LNCaP clone FGC (cell line): ENCODE measurements at regions not wholly inside any gene's neighbourhood (a gene's known extent, or its start where the extent isn't known, plus 50 kb on each side); places are given as distances from the start of the nearest gene placed in this dataset.
"Not testable (repeated sequence)": the region's sequence is repeated elsewhere in the genome, so short reads cannot be mapped to it uniquely, and the experiment has no call there.

Source experiments
- DNase-seq: peaks from one replicate; pipeline ENCODE4 v3.0.0-alpha.2; 2011; ENCODE audit warnings: low read depth
- H3K4me3 ChIP-seq: 2 replicates; pipeline ENCODE4 v1.5.1; 2011; ENCODE audit warnings: mild to moderate bottlenecking, low read depth, low read length, control low read depth
- TF ChIP-seq, protein P1 (sequence below): IDR thresholded peaks from 2 replicates; pipeline ENCODE4 v1.5.1; 2012; ENCODE audit warnings: mild to moderate bottlenecking; ENCODE audit not compliant: control insufficient read depth, insufficient read depth; ENCODE audit errors: extremely low read depth

DNA sequence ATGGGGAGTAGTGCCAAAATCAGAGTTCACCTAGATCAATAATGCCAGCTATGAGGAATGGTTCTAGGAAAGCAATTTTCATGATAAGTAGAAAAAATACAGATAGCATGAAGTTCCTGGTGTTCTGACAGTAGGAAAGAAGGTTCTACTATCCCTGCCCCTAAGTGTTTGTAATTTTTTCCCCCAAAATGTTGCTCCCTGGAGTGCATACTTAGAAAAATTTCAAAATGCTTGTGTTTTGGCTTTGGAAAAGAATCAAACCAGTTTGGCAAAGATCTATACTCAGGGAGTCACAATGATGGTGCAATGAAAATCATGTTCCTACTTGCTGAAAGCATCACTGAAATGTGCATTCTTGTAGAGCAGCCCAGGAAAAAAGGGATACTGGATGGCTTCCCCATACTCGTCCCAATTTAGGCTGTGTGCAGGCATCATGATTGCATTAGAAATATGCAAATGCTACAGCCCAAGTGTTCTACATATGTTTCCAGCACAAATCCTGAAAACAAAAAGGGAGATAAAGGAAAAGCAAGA lies 74.7 kb downstream of the LPAR4 start:
- no peak for DNase-seq
- TF ChIP-seq, protein P1, sequence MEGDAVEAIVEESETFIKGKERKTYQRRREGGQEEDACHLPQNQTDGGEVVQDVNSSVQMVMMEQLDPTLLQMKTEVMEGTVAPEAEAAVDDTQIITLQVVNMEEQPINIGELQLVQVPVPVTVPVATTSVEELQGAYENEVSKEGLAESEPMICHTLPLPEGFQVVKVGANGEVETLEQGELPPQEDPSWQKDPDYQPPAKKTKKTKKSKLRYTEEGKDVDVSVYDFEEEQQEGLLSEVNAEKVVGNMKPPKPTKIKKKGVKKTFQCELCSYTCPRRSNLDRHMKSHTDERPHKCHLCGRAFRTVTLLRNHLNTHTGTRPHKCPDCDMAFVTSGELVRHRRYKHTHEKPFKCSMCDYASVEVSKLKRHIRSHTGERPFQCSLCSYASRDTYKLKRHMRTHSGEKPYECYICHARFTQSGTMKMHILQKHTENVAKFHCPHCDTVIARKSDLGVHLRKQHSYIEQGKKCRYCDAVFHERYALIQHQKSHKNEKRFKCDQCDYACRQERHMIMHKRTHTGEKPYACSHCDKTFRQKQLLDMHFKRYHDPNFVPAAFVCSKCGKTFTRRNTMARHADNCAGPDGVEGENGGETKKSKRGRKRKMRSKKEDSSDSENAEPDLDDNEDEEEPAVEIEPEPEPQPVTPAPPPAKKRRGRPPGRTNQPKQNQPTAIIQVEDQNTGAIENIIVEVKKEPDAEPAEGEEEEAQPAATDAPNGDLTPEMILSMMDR, result no peak
- no peak overlapping the region for H3K4me3 ChIP-seq

DNA sequence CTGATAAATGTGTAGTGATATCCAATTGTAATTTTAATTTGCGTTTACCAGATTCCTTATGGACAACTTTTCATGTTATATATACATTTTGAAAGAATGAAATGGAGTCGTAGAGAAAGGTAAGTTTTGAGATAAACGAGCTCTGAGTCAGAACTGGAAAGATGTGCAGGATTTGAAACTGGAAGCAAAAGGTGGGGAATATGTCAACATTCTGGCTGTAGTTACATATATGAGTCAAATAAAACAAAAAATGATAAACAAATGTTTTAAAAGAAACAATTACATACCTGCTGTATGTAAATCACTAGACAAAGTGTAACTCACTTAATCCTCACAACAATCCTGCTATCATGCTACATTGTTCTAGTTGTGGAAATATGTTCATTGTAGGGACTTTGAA lies 84.0 kb downstream of the LPAR4 start:
- no peak overlapping the region for H3K4me3 ChIP-seq
- TF ChIP-seq, protein P1, result no peak
- DNase-seq, result no peak

DNA sequence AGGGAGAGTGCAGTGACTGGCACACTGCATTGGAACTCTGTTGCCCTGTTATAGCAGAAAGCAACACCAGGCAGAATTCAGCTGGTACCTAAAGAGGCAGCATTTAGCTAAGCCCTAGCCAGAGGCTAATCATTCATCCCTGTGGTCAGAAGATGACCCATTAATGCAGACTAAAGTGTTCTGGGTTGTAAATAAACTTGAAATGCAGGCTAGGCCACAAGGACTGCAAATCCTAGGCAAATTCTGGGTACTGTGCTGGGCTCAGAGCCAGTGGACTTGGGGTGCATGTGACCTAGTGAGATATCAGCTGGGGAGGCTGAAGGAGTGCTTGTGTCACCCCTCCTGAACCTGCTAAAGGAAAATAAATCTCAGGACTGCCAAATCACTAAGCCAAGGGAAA lies 91.2 kb downstream of the LPAR4 start:
- DNase-seq, result no peak
- no peak overlapping the region for H3K4me3 ChIP-seq
- TF ChIP-seq, protein P1, result no peak

DNA sequence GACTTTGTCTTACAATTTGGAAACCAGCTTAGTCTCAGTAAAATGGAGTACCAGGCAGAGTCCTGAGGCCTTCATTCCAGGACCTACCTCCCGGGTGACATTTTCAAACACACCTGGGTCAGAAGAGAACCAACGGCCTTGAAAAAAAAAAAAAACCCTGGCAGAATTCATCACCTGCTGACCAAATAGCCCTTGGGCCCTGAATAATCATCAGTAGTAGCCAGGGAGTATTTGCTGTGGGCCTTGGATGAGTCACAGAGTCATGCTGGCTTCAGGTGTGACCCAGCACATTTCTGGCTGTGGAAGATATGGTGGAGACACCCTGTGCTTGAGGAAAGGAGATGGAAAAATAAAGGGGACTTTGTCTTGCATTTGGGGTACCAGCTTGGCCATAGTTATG lies 92.2 kb downstream of the LPAR4 start:
- no peak overlapping the region for H3K4me3 ChIP-seq
- TF ChIP-seq, protein P1, result no peak
- DNase-seq, result no peak

DNA sequence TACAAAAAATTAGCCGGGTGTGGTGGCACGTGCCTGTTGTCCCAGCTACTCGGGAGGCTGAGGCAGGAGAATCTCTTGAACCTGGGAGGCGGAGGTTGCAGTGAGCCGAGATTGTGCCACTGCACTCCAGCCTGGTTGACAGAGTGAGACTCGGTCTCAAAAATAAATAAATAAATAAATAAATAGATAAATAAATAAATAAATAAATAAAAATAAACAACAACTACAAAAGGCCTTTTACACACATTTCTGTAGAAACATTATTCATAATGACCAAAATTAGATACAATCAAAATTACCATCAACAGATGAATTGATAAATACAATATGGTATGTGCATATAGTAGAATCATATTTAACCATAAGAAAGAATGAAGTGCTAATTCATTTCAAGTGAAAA lies 96.7 kb downstream of the LPAR4 start:
- not testable (repeated sequence) for DNase-seq, H3K4me3 ChIP-seq

DNA sequence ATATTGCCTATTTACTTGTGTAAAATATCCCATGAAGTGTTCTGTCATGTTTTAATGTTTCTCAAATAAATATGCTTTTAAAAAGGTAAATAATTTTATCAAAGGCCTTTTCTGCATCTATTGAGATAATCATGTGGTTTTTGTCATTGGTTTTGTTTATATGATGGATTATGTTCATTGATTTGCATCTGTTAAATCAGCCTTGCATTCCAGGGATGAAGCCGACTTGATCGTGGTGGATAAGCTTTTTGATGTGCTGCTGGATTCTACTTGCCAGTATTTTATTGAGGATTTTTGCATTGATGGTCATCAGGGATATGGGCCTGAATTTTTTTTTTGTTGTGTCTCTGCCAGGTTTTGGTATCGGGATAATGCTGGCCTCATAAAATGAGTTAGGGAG lies 63.9 kb upstream of the P2RY10 start:
- H3K4me3 ChIP-seq, DNase-seq: not testable (repeated sequence)

DNA sequence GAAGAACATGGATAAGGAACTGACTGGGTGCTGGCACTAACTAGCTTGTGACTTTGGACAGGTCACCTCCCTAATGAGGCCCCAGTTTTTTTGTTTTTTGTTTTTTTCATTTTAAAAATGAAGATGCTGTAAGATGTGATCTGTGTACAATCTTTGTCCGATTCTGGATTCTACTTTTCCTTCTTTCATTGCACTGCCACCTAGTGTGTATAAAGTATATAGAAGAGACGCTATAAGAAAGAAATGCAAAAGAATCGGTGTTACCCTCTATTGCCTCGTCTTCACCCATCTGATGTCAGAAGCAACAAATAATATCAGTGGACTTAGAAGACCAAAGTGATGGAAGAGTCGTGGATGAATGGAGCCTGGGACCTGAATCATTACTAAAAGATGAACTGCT lies 58.6 kb upstream of the P2RY10 start:
- no peak for DNase-seq
- TF ChIP-seq, protein P1, result peak; percentile 11; the same call in 1 of the 2 replicates

More for the DNA sequence above, 58.6 kb upstream of the P2RY10 start:
- H3K4me3 ChIP-seq, result no peak overlapping the region
